ENCODE measurements at regions not wholly inside any gene's neighbourhood (a gene's known extent, or its start where the extent isn't known, plus 50 kb on each side); places are given as distances from the start of the nearest gene placed in this dataset.

- no peaks in the 10 kb centered on the region for H3K79me1 ChIP-seq (ENCODE audit: insufficient read depth, low read depth, low read length, poor library complexity, severe bottlenecking)
- no peak overlapping the region for H4K8ac ChIP-seq (replicated peaks; ENCODE audit: insufficient read length, low read depth, low read length)
- H3K27me3 ChIP-seq (ENCODE audit: insufficient read depth, low read length): no peaks in the 10 kb centered on the region
- H2AK5ac ChIP-seq (ENCODE audit: insufficient read length, low read length): no peak overlapping the region
- H3K18ac ChIP-seq (ENCODE audit: insufficient read length, low read depth, low read length): no peak overlapping the region
- H2BK120ac ChIP-seq (ENCODE audit: low read depth, low read length, poor library complexity, severe bottlenecking): no peak overlapping the region
- no peak overlapping the region for H2BK5ac ChIP-seq (ENCODE audit: insufficient read length, low read length)
- no peaks in the 10 kb centered on the region for H3K23me2 ChIP-seq (ENCODE audit: insufficient read length, low read depth, low read length, poor library complexity, severe bottlenecking)
- H3K56ac ChIP-seq (ENCODE audit: insufficient read length, low read depth, low read length): no peak overlapping the region
- H3K9ac ChIP-seq (ENCODE audit: extremely low read depth, insufficient read length, low read length): no peak overlapping the region
- H3K4me2 ChIP-seq (ENCODE audit: insufficient read depth, insufficient read length, low read length): no peak overlapping the region
- no peak for DNase-seq
- H2BK12ac ChIP-seq (ENCODE audit: insufficient read length, low read depth, low read length): no peak overlapping the region
- Mint-ChIP-seq H3K27ac (no peak overlapping the region), H3K4me3 (no peak overlapping the region), H3K9me3 (peaks cover 9 to 16% of the 10 kb centered on the region in 2 experiments; a peak in 4 of 5 replicates), H3K27me3 (ENCODE audit: low read depth) (no peaks in the 10 kb centered on the region), H3K36me3 (ENCODE audit: insufficient read depth in 1 of 3, low read depth in 3 of 3) (peaks cover 0 to 11% (median 6%) of the 10 kb centered on the region in 3 experiments; a peak in 5 of 7 replicates), H3K4me1 (peaks cover 11 to 13% of the 10 kb centered on the region in 2 experiments)
- no peaks in the 10 kb centered on the region for H4K20me1 ChIP-seq (ENCODE audit: control insufficient read depth, insufficient read depth, insufficient read length)
- no peak overlapping the region for H2BK20ac ChIP-seq (ENCODE audit: low read depth, low read length, poor library complexity, severe bottlenecking)
- no peak overlapping the region for H3K27ac ChIP-seq (ENCODE audit: insufficient read length, low read depth, low read length)
- no peak overlapping the region for H2BK15ac ChIP-seq (ENCODE audit: low read depth, low read length)
- no peak overlapping the region for H4K5ac ChIP-seq (ENCODE audit: insufficient read length, low read depth, low read length)
- no CpG with 5 or more reads among the region's 3 CpGs for WGBS (ENCODE audit: extremely low coverage, insufficient read length, low lambda C conversion rate)
- no peak overlapping the region for H2AFZ ChIP-seq (ENCODE audit: low read length)
- H3K79me2 ChIP-seq (ENCODE audit: insufficient read depth, low read length): no peaks in the 10 kb centered on the region
- H4K91ac ChIP-seq (ENCODE audit: insufficient read length, low read depth, low read length): no peak overlapping the region
- H3K4ac ChIP-seq (ENCODE audit: low read depth, low read length): no peak overlapping the region
- no peaks in the 10 kb centered on the region for H3K4me1 ChIP-seq (ENCODE audit: insufficient read depth, low read length)
- H3K14ac ChIP-seq (ENCODE audit: insufficient read depth, low read length): no peak overlapping the region
- TF ChIP-seq CTCF (conservative IDR thresholded peaks at IDR 0.05): no peak
- no peak overlapping the region for H3T11ph ChIP-seq (ENCODE audit: low read length)
- no peak overlapping the region for H3K23ac ChIP-seq (ENCODE audit: insufficient read length, low read depth, low read length)
- no peaks in the 10 kb centered on the region for H3K9me3 ChIP-seq (ENCODE audit: control insufficient read depth, low read depth, low read length)
These were observed 53.2 kb upstream of the DYRK2 start for GRCh38 chr12:67595365-67595764.
